Loucy (cell line): ENCODE measurements at regions not wholly inside any gene's neighbourhood (a gene's known extent, or its start where the extent isn't known, plus 50 kb on each side); places are given as distances from the start of the nearest gene placed in this dataset.

Experiments
- EZH2phosphoT487 ChIP-seq: fragments of 200-600 bp; IDR thresholded peaks from 2 replicates; pipeline ENCODE4 v1.6.1; 2018; ENCODE audit warnings: antibody characterized with exemption, mild to moderate bottlenecking, moderate library complexity, borderline replicate concordance
- TF ChIP-seq, protein P1 (sequence below): fragments of 200-600 bp; sonication (generic); conservative IDR thresholded peaks from 2 replicates; pipeline ENCODE4 v1.5.1; 2014; ENCODE audit warnings: mild to moderate bottlenecking, antibody characterized with exemption, low read length

GRCh38 chr12:127358888-127359287 is 908.1 kb upstream of the TMEM132C start:
- TF ChIP-seq EZH2phosphoT487, result no peak
- TF ChIP-seq, protein P1, sequence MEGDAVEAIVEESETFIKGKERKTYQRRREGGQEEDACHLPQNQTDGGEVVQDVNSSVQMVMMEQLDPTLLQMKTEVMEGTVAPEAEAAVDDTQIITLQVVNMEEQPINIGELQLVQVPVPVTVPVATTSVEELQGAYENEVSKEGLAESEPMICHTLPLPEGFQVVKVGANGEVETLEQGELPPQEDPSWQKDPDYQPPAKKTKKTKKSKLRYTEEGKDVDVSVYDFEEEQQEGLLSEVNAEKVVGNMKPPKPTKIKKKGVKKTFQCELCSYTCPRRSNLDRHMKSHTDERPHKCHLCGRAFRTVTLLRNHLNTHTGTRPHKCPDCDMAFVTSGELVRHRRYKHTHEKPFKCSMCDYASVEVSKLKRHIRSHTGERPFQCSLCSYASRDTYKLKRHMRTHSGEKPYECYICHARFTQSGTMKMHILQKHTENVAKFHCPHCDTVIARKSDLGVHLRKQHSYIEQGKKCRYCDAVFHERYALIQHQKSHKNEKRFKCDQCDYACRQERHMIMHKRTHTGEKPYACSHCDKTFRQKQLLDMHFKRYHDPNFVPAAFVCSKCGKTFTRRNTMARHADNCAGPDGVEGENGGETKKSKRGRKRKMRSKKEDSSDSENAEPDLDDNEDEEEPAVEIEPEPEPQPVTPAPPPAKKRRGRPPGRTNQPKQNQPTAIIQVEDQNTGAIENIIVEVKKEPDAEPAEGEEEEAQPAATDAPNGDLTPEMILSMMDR, result no peak
